K562 (cell line): ENCODE measurements at regions not wholly inside any gene's neighbourhood (a gene's known extent, or its start where the extent isn't known, plus 50 kb on each side); places are given as distances from the start of the nearest gene placed in this dataset.

ENCODE experiments used
- ATAC-seq: fragments of 200-7000 bp; cut with Tn5 transposase; 3 replicates; pipeline ENCODE4 v1.9.1; 2020; ENCODE audit warnings: moderate library complexity
- BruUV-seq: library from RNA; stranded (reverse); fragments of 400-500 nt; replicated peaks from 2 replicates; lab custom pipeline; 2021; lab: Mats Ljungman, UMichigan
- CTCF ChIA-PET: fragments of 300-600 bp; formaldehyde crosslinking; extraction: SDS; loops from one replicate; lab custom pipeline; 2021; ENCODE audit warnings: low intra/inter-chr PET ratio; lab: Yijun Ruan, JAX
- POLR2A ChIA-PET: fragments of 300-600, 350-650 bp; sonication (Branson Sonifier 250); formaldehyde crosslinking; extraction: SDS; loops from one replicate; lab custom pipeline; 2021; ENCODE audit warnings: antibody characterized with exemption, inconsistent platforms; lab: Yijun Ruan, JAX
- DNase-seq, 4 experiments: peaks; one replicate each; pipeline versions ENCODE4 v3.0.0 to v3.0.0-alpha.2; 2011 to 2018; ENCODE audit warnings: low spot score in 3 of 4, mixed read lengths in 3 of 4; ENCODE audit errors: extremely low read depth in 1 of 4
- FAIRE-seq: peaks from 2 replicates; lab custom pipeline; 2011; peaks lifted over from hg19 to GRCh38; lab: Jason Lieb, UNC
- H2AFZ ChIP-seq: 2 replicates; pipeline ENCODE4 v1.6.0; 2011; ENCODE audit warnings: low read depth, low read length, control low read depth, inconsistent platforms
- H3K27ac ChIP-seq: fragments of 200-600 bp; 3 replicates; pipeline ENCODE4 v1.8.0; 2011; ENCODE audit warnings: low read depth, mild to moderate bottlenecking, control low read depth, inconsistent platforms, low read length, moderate library complexity, mixed read lengths; ENCODE audit errors: extremely low read depth
- H3K27me3 ChIP-seq, 2 experiments: fragments of 300-600 bp in 1 of 2; 2 replicates in 1 of 2; 3 replicates in 1 of 2; pipeline versions ENCODE4 v1.6.0 to v1.8.0; 2011; ENCODE audit warnings: inconsistent platforms in 2 of 2, low read length in 2 of 2, mild to moderate bottlenecking in 1 of 2, mixed read lengths in 1 of 2, moderate library complexity in 1 of 2; ENCODE audit not compliant: control insufficient read depth in 2 of 2, insufficient read depth in 2 of 2
- H3K36me3 ChIP-seq: fragments of 300-600 bp; 3 replicates; pipeline ENCODE4 v1.8.0; 2011; ENCODE audit warnings: mild to moderate bottlenecking, low read length, inconsistent platforms; ENCODE audit not compliant: control insufficient read depth, insufficient read depth
- H3K4me1 ChIP-seq, 2 experiments: fragments of 200-600 bp in 1 of 2; replicated peaks in 1 of 2; 2 replicates in 1 of 2; 3 replicates in 1 of 2; pipeline versions ENCODE4 v1.5.1 to v1.8.0; 2011; ENCODE audit warnings: inconsistent platforms in 2 of 2, low read length in 2 of 2, mild to moderate bottlenecking in 1 of 2, mixed read lengths in 1 of 2, moderate library complexity in 1 of 2; ENCODE audit not compliant: control insufficient read depth in 2 of 2, insufficient read depth in 2 of 2
- H3K4me2 ChIP-seq: 2 replicates; pipeline ENCODE4 v1.6.1; 2011; ENCODE audit warnings: low read length, control low read depth, inconsistent platforms, mixed read lengths; ENCODE audit not compliant: insufficient read depth
- H3K4me3 ChIP-seq: fragments of 200-600 bp; sonication (generic), shearing (Covaris generic); 2 replicates; pipeline ENCODE4 v1.5.1; 2016; ENCODE audit warnings: control low read depth, inconsistent platforms
- H3K79me2 ChIP-seq: fragments of 200-600 bp; 3 replicates; pipeline ENCODE4 v1.8.0; 2011; ENCODE audit warnings: low read length, inconsistent platforms; ENCODE audit not compliant: control insufficient read depth, insufficient read depth
- H3K9ac ChIP-seq, 2 experiments: 2 replicates each; pipeline versions ENCODE4 v1.6.0 to v1.6.1; 2011; ENCODE audit warnings: low read depth in 2 of 2, low read length in 2 of 2, control low read depth in 1 of 2, inconsistent platforms in 1 of 2, mild to moderate bottlenecking in 1 of 2, mixed read lengths in 1 of 2; ENCODE audit not compliant: insufficient read depth in 1 of 2
- H3K9me1 ChIP-seq: one replicate; pipeline ENCODE4 v1.6.0; 2011; ENCODE audit warnings: inconsistent platforms, mild to moderate bottlenecking, low read length, moderate library complexity; ENCODE audit not compliant: control insufficient read depth, insufficient read depth
- H3K9me3 ChIP-seq: replicated peaks from 2 replicates; pipeline ENCODE4 v1.5.1; 2011; ENCODE audit warnings: low read depth, low read length, inconsistent platforms; ENCODE audit not compliant: control insufficient read depth, insufficient read depth
- H4K20me1 ChIP-seq: replicated peaks from 2 replicates; pipeline ENCODE4 v1.6.1; 2011; ENCODE audit warnings: low read length, inconsistent platforms, mixed read lengths; ENCODE audit not compliant: control insufficient read depth, insufficient read depth
- CREB1 ChIP-seq, 2 experiments: sonication (generic) in 1 of 2; formaldehyde crosslinking in 1 of 2; IDR thresholded peaks; 2 replicates each; pipeline versions ENCODE4 v1.6.1 to v1.8.0; 2012 to 2022; ENCODE audit warnings: inconsistent platforms in 1 of 2, mild to moderate bottlenecking in 1 of 2, missing genetic modification reagents in 1 of 2, moderate library complexity in 1 of 2
- ESRRB ChIP-seq: fragments of 250-450 bp; sonication (Bioruptor Pico); IDR thresholded peaks from 2 replicates; pipeline ENCODE4 v1.5.0; 2020; ENCODE audit warnings: mild to moderate bottlenecking, moderate library complexity, borderline replicate concordance
- MEIS2 ChIP-seq: fragments of 450-650 bp; IDR thresholded peaks from 2 replicates; pipeline ENCODE4 v1.6.1; 2014; ENCODE audit warnings: mild to moderate bottlenecking; ENCODE audit not compliant: partially characterized antibody
- NFE2 ChIP-seq: IDR thresholded peaks from 2 replicates; pipeline ENCODE4 v1.6.1; 2014; ENCODE audit warnings: antibody characterized with exemption, low read depth
- TRIM24 ChIP-seq, 2 experiments: fragments of 450-650 bp; IDR thresholded peaks; 2 replicates each; pipeline ENCODE4 v1.6.1; 2016
- in situ Hi-C: fragments of 300-500 bp; cut with MboI; formaldehyde crosslinking; loops from 4 replicates; pipeline ENCODE4 v1.15.0; 2018; ENCODE audit warnings: inconsistent platforms, mixed read lengths
- intact Hi-C: fragments of 100-400 bp; cut with micrococcal nuclease; formaldehyde crosslinking; loops from 2 replicates; pipeline ENCODE4 v1.14.2; 2022
- TF ChIP-seq, protein P1 (sequence below): fragments of 200-800 bp; sonication (Bioruptor generic); IDR thresholded peaks from 2 replicates; pipeline ENCODE4 v1.6.1; 2017; ENCODE audit warnings: missing genetic modification characterization, missing compliant biosample characterization
- TF ChIP-seq, protein P2 (sequence below): fragments of 450-650 bp; IDR thresholded peaks from 2 replicates; pipeline ENCODE4 v1.6.1; 2017; ENCODE audit warnings: mild to moderate bottlenecking, moderate library complexity
- TF ChIP-seq, protein P3 (sequence below), 2 experiments: fragments of 450-650 bp in 1 of 2; sonication (generic) in 1 of 2; formaldehyde crosslinking in 1 of 2; IDR thresholded peaks; 2 replicates each; pipeline versions ENCODE4 v1.7.1 to v1.9.0; 2016 to 2022; ENCODE audit warnings: inconsistent platforms in 1 of 2, mild to moderate bottlenecking in 1 of 2, missing genetic modification reagents in 1 of 2

DNA sequence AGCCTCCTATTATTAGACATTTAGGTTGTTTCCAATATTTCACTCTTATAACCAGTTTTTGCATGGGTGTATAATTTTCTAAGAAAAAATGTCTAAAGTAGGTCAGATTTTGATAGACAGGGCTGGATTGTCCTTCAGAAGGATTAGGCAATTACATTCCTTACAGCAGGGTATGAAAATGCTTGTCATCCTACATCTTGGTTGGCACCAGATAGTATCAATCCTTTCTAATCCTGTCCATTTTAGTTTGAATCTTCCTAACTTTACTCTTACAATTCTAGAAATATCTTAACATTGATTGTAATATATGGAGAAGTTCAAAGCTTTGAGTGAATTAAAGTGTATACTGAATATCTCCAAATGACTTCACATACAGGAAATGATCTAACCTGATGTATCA lies 63.0 kb upstream of the ZBED5 start:
- ChIA-PET CTCF (no interaction called here), POLR2A (interaction anchor here (0.6 to 1.4 kb wide), 7 partner anchors 16 to 1165 kb away, joined by 3 to 12 read pairs (median 4); partner anchors contain the start of gene EIF4G2)
- Histone ChIP-seq H3K4me1 (peaks cover 0 to 20% of the 10 kb centered on the region in 2 experiments; a peak in 4 of 5 replicates), H3K79me2 (no peaks in the 10 kb centered on the region), H3K4me2 (no peak overlapping the region), H2AFZ (peak overlapping the region; percentile 88; the same call in 1 of the 2 replicates), H3K27me3 (no peaks in the 10 kb centered on the region), H3K9me1 (no peaks in the 10 kb centered on the region), H3K9ac (no peak overlapping the region), H3K4me3 (no peak overlapping the region), H3K27ac (peak overlapping the region; percentile 93; the same call in 1 of the 3 replicates), H3K9me3 (peaks cover 18% of the 10 kb centered on the region), H4K20me1 (no peaks in the 10 kb centered on the region), H3K36me3 (no peaks in the 10 kb centered on the region)
- DNase-seq: no peak
- in situ Hi-C loops (loop anchor here (5.0 kb wide), 1 partner anchor 129 kb away; no protein-coding TSS in a partner anchor), intact Hi-C loops (loop anchor here (1.0 to 5.0 kb wide), 2 partner anchors 21 to 64 kb away; partner anchors contain the start of gene ZBED5)
- no peak for ATAC-seq
- no TSS peak for BruUV-seq
- no peak for FAIRE-seq
- TF ChIP-seq, protein P1, sequence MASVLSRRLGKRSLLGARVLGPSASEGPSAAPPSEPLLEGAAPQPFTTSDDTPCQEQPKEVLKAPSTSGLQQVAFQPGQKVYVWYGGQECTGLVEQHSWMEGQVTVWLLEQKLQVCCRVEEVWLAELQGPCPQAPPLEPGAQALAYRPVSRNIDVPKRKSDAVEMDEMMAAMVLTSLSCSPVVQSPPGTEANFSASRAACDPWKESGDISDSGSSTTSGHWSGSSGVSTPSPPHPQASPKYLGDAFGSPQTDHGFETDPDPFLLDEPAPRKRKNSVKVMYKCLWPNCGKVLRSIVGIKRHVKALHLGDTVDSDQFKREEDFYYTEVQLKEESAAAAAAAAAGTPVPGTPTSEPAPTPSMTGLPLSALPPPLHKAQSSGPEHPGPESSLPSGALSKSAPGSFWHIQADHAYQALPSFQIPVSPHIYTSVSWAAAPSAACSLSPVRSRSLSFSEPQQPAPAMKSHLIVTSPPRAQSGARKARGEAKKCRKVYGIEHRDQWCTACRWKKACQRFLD (CRISPR knock-in tag): 0 out of 2 replicates have a peak, but pooled peaks have one; percentile 0
- TF ChIP-seq MEIS2: peak; percentile 13
- TF ChIP-seq, protein P2, sequence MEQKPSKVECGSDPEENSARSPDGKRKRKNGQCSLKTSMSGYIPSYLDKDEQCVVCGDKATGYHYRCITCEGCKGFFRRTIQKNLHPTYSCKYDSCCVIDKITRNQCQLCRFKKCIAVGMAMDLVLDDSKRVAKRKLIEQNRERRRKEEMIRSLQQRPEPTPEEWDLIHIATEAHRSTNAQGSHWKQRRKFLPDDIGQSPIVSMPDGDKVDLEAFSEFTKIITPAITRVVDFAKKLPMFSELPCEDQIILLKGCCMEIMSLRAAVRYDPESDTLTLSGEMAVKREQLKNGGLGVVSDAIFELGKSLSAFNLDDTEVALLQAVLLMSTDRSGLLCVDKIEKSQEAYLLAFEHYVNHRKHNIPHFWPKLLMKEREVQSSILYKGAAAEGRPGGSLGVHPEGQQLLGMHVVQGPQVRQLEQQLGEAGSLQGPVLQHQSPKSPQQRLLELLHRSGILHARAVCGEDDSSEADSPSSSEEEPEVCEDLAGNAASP: 0 out of 2 replicates have a peak, but pooled peaks have one; percentile 22
- no peak for TF ChIP-seq ESRRB (CRISPR knock-in tag)
- TF ChIP-seq TRIM24 (IDR thresholded peaks at IDR 0.05): peak; percentile 64 to 71
- TF ChIP-seq, protein P3, sequence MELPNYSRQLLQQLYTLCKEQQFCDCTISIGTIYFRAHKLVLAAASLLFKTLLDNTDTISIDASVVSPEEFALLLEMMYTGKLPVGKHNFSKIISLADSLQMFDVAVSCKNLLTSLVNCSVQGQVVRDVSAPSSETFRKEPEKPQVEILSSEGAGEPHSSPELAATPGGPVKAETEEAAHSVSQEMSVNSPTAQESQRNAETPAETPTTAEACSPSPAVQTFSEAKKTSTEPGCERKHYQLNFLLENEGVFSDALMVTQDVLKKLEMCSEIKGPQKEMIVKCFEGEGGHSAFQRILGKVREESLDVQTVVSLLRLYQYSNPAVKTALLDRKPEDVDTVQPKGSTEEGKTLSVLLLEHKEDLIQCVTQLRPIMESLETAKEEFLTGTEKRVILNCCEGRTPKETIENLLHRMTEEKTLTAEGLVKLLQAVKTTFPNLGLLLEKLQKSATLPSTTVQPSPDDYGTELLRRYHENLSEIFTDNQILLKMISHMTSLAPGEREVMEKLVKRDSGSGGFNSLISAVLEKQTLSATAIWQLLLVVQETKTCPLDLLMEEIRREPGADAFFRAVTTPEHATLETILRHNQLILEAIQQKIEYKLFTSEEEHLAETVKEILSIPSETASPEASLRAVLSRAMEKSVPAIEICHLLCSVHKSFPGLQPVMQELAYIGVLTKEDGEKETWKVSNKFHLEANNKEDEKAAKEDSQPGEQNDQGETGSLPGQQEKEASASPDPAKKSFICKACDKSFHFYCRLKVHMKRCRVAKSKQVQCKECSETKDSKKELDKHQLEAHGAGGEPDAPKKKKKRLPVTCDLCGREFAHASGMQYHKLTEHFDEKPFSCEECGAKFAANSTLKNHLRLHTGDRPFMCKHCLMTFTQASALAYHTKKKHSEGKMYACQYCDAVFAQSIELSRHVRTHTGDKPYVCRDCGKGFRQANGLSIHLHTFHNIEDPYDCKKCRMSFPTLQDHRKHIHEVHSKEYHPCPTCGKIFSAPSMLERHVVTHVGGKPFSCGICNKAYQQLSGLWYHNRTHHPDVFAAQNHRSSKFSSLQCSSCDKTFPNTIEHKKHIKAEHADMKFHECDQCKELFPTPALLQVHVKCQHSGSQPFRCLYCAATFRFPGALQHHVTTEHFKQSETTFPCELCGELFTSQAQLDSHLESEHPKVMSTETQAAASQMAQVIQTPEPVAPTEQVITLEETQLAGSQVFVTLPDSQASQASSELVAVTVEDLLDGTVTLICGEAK (IDR thresholded peaks at IDR 0.05): peak; percentile 78
- TF ChIP-seq, protein P3 (CRISPR knock-in tag; IDR thresholded peaks at IDR 0.05): no peak
- no peak for TF ChIP-seq CREB1 (IDR thresholded peaks at IDR 0.05)
- TF ChIP-seq CREB1 (CRISPR knock-in tag; IDR thresholded peaks at IDR 0.05): no peak
- peak; percentile 71 for TF ChIP-seq NFE2
